IPS DF 19.7 (cell line): ENCODE measurements at regions not wholly inside any gene's neighbourhood (a gene's known extent, or its start where the extent isn't known, plus 50 kb on each side); places are given as distances from the start of the nearest gene placed in this dataset.
A peak's percentile ranks its signal among the peaks of the same experiment; 100 is the strongest.

Source experiments
- DNase-seq: peaks from one replicate; pipeline ENCODE4 v3.0.0-alpha.2; 2013; ENCODE audit warnings: low read depth, low spot score

DNA sequence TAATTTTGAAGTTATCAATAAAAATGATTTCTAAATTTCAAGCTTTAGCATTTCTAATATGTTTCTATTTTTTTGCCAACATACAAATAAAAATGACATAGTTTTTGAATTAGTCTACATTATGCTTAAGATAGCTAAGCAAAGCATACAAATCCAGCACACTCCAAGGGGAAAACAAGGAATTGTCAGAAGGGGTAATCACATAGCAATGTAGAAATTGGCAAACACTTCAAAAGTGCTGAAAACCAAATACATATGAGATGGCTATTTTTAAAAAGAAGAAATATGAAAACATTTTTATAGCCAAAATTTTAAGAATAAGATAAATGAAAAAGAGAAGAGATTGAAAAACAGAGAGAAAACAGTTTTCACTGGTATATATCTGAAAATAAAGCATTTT is 308.0 kb downstream of the SLC6A15 start:
- DNase-seq = no peak

DNA sequence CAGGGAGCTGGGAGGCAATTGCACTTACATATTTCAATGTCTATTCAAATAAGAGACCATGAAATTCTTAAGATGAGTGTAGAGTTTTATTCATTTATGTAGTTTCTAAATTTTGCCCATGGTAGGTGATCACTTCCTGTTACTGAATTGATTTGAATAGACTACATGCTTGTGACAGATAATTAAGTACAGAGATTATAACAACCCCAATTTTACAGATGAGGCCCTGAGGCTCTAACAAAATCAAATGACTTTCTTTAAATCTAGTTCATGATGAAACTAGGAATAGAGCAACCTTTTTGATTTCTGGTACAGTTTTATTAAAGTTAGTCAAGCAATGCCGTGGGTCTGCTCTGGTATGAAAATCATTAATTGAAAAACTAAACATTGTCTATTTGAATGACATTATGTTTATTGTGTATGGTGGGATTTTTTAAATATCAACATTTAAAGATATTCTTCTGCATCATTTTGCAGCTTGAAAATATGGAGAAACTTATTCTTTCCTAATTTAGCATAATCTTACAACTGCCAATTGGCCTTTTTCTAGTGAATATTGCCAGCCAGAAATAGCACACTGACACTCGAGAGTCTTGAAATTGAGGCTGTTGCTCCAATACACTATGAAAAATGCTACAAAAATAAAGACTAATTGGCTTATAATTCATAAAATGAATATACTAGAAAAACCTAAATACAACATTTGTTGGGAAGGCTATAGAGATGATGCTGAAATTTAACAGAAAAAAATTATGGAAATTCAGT is 308.9 kb downstream of the SLC6A15 start:
- no peak for DNase-seq

DNA sequence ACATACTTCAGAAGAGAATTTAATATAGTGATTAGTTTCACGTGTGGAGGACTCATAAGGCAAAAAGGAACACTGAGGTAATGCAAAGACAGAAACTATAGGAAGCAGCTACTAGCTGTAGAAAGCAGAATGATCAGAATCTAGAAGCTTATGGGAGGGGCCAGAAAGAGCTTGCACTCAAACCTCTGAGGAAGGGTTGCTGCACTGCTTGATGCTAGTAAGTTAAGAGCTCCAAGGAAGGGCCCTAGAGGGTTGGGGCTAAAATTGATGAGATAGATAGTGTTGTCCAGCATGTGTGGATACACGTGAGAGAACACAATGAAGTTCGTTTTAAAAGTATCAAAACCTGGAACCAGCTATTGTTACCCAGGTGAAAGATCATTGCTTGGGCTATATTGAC is 311.1 kb downstream of the SLC6A15 start:
- DNase-seq = no peak

DNA sequence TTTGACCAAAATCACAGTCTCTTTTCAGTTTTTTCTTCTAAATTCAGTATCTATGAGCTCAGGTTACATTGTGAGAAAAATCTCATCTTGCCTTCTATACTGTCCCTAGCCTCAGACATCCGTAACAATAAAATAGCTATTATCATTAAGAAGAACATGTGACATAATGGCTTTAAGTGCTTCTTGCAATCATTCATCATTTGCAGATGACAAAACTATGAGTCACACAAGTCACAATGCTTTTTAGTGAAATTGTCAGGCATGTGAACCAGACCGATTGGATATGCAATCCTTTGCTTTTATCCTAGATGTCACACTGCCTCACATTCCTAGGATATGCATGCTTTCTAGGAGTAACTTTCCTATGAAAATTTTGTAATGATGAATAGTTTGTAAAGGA is 313.1 kb downstream of the SLC6A15 start:
- DNase-seq = no peak

DNA sequence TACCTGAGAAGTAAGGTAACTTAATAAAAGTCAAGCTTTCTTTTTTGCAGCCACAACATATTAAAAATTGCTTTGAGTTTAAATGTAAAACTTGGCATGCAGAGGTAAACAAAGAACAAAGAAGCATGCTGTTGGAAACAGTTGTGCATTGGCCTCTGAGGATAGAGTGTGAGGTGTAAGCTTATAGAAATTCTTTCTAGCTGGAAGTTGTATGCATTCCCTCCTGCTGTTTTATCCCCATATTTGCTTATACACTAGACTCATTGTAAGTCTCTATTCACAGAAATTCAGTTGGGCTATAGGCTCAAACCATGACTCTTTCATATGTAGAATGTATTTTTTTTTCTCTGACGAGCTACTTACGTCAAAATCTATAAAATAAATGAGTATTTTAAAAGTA is 316.3 kb downstream of the SLC6A15 start:
- DNase-seq = no peak

DNA sequence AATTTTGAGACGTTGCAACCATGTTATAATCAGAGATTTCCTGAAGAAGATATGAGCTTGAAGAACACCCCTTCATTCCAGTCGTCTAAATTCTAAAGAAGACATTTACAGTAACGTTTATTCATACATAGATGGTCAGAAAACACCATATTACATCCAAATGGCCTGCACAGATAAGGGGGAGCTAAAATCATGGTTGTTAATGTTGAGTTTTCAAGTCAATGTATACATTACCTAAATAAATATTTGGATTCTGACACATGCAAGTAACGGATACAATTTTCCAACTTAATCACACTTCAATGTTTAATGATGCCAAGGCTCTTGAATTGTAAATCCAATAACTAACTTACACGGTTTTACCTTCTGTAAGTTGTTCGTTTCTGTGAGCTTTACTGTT is 318.4 kb downstream of the SLC6A15 start:
- DNase-seq = no peak

DNA sequence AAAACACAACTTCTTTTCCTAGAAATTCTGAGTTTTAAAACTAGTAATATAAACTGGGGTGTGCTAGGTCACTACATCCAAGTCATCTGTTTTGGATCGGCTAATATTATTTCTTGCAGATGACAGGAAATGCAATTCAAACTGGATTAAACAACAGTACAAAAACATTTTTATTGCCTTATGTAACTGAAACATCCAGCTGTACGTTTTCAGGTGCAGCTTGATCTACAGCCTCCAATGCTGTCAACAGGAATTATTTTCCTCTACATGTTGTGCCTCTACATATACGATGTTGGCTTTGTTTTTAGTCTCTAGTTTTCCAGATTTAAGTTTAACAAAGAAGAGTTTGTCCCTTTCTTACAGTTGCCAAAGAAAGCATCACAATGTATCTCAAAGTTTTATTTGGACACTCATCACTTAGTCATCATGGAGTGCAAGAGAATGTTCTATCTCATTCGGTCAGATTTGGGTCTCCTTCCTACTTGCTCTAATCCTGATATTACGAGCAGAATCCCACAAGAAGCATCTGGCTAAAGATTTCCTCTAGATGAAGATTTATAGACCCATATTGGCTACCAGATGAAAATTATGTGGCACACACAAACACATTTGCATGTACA is 326.7 kb downstream of the SLC6A15 start:
- DNase-seq = no peak

DNA sequence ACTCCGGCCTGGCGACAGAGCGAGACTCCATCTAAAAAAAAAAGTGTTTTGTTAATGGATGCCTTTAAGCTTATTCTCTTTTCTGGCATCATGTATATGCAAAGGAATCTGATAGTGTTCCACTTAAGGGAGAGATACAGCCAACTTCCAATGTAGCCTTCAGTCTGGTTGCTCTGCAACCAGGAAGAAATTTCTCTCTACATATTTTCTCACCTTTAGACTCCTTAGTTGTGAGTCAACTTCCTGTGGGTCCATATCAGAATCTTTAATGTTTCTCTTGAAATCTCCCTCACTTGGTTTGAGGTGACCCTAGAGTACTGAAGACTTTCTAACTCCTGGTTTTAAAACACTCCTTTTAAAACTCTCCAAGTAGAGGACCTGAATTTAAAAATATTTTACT is 340.4 kb downstream of the SLC6A15 start:
- DNase-seq = no peak

DNA sequence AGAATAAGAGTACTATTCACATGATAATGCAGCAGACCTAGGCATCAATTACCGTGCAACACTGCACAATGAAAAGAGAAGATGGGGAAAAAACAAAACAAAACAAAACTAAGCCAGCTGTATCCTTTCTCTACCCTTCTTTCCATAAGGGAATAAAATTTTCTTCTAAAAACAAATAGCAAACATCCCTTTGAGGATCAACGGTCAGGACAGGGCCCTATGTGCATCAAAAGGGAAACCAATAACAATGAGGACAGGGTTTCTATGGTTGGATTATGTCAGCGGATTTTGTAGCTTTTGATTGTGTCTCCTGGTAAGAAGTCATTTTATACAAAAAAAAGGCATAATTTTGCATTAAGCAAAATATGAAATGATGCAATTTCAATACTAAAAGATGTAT is 350.3 kb downstream of the SLC6A15 start:
- DNase-seq = no peak

DNA sequence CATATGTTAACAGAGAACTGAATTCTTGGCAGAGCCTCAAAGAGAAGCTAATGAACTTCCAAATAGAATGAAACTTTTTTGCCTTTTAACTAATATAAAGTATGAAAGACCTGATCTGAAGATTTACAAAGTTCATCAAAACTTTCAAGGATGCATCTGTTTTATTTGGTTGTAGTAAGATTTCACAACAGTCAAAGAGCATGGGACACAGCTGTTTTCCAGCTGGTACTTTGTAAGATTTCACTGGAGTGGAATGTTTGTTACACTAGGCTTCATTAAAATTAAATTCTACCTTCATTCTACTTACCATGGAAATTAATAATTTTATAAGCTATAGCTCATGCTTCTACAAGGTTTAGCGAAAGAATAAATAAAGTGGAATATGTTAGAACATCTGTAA is 351.2 kb downstream of the SLC6A15 start:
- DNase-seq = no peak

DNA sequence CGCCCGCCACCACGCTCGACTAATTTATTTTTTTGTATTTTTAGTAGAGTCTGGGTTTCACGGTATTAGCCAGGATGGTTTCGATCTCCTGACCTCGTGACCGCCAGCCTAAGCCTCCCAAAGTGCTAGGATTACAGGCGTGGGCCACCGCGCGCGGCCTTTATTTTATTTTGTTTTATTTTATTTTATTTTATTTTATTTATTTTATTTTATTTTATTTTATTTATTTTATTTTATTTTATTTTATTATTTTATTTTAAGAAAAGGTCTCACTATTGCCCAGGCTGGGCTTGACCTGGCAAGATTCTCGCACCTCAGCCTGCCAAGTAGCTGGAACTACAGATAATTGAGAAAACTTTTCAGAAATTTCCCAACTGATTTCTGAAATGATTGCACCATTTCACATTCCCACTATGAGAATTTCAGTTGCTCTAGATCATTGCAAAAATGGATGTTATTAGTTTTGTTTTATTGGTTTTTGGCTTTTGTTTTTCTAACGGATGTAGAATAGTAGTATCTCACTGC is 358.3 kb downstream of the SLC6A15 start:
- no peak for DNase-seq

DNA sequence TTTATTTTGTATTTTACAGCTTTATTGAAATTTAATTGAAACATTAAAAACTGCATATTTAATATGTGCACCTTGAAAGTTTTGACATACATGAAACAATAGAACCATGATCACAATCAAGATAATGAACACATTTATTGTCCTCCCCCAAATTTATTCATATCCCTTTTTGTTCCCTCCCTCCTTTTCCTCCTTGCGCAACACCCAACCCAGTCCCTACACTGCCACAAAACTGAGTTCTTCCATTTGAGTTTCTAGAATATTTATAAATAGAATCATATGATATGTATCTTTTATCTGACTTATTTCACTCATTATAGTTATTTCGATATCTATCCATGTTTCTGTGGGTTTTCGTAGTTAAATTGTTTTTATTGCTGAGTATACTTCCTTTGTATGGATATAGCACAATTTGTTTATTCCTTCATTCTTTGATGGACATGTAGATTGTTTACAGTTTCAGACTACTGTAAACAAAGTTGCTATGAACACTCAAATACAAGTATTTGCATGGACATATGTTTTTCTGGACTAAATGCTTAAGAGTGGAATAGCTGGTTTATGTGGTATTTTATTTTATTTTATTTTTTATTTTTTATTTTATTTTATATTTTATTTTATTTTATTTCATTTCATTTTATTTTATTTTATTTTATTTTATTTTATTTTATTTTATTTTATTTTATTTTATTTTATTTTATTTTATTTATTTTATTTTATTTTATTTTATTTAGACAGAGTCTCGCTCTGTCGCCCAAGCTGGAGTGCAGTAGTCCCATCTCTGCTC is 359.1 kb downstream of the SLC6A15 start:
- DNase-seq = no peak

DNA sequence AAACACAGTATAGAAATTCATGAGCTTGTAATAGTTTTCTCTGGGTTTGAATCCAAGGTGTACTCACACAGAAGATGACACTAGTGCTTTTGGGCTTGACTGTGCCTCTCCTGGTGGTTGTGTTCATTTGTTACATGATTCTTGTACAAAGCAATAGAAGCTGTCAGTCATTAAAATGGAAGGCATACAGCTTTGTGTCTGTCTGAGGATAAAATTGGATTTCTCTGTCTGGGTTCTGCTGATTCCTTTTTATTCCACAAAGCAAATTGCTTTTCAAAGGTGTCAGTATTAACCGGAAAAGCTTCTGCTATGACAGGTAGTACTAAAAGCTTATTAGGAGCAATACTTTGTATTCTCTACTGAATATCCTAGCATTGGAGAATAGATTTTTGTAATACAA is 361.2 kb downstream of the SLC6A15 start:
- DNase-seq = no peak

DNA sequence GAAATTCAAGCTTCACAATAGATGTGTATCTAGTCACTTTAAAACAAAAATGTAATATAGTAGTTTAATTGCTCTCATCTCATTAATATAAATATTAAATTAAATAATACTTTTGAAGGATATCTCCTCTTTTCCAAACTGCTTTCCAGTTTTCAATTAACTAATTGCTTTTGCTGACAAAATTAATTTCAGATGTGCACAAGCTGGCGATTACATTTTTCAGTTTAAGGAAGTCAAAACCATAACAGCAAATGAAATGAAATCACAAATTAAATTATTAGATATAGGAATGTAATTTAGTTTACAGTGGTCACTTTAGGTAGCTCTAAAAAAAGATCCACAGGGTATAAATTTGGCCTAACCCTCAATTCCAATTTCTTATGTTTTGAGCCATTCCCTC is 362.1 kb downstream of the SLC6A15 start:
- DNase-seq = no peak

DNA sequence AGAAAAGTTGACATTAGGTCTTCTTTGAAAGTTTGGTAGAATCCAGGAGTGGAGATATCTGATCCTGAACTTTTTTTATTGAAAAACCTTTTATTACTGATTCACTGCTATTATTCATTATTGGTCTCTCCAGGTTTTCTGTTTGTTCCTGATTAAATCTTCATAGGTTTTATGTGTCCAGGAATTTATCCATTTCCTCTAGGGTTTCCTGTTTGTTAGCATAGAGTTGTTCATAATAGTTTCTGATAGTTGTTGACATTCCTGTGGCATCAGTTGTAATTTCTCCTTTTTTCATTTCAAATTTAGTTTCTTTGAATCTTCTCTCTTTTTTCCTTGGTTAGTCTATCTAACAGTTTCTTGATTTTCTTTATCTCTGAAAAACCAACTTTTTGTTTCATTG is 370.3 kb downstream of the SLC6A15 start:
- no peak for DNase-seq

DNA sequence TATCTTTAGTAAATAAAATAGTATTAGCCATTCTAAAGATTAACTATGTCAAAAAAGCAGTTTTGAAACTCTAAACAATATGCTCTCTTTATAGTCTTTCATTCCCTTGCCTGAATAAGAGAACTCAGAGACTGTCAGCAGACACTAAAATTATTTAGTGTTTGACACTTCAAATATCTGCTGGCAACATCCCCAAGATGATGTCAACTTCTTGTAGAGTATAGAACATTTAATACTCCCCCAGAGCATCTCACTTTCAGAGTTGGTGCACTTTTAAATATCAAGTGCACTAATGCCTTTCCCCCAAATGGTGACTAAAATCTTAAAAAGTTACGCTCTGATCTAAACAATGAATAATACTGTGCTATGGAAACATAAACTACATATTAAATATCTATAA is 374.9 kb downstream of the SLC6A15 start:
- no peak for DNase-seq

DNA sequence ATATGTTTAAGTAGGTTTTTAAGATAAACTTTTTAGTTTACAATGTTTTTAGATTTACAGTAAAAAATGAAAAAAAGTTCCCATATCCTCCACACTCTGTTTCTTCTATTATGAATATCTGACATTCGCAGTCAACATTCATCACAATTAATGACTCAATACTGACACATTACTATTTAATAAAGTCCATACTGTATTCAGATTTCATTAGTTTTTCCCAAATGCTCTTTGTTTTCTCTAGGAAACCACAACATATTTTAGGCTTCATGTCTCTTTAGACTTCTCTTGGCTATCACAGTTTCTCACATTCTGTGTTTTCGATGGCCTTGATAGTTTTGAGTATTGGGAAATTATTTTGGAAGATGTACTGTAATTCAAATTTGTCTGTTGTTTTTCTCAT is 399.8 kb downstream of the SLC6A15 start:
- no peak for DNase-seq

DNA sequence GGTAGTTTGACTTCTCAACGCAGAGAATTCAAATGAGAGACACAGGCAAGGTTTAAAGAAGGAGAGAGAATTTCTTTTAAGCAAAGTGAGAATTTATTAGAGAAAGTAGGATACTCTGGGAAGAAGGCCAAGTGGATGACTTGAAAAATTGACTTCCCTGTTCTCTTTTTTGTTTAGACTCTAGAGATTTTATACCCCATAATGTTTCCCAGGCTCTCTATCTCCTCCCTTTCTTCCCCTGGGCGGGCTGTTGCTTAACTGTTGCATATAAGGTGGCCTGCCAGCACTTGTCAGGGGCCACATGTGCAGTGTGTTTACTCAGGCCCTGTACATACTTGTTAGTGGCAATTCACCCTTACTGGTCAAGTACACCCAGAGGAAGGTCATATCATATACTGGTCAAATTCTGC is 403.7 kb downstream of the SLC6A15 start:
- DNase-seq = no peak

DNA sequence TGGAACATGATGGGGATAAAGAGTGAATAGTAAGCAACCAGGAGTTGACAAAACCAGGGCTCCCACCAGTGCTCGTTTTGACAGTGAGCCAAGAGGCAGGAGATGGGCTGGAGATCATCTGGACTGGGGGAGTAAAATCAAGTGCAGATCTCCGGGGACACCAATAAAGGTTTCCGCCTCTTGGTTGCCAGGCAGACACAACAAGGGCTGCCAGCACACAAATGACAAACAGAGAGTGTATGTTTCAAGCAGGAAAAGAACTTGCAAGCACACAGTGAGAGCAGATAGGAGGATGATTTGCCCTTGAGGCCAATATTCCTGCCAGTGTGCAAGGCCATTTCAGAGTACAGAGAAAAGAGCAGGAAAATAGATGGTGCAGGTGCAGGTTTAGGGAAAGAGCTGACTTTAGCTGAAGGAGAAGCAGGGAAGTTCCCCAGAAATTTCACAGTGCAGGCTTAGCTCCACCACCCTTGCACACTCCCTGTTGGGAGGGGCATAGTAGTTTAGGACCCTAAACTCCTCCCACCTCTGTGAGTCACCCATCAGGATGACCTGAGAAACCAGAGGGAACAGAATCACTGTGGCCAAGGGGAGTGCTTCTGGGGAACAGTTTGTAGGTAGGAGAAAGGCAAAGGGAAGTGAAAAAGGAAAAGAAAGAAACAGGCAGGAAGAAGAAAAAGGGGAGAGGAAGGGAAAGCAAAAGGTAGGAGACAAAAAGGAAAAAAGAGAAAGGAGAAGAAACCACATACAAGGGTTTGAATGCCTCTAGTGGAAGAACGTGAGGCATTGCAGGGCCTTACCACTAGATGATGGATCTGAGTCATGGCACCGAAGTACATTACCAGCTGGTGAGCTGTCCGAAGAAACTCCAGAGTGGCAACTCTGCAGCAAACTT is 404.4 kb downstream of the SLC6A15 start:
- DNase-seq = peak; percentile 38

DNA sequence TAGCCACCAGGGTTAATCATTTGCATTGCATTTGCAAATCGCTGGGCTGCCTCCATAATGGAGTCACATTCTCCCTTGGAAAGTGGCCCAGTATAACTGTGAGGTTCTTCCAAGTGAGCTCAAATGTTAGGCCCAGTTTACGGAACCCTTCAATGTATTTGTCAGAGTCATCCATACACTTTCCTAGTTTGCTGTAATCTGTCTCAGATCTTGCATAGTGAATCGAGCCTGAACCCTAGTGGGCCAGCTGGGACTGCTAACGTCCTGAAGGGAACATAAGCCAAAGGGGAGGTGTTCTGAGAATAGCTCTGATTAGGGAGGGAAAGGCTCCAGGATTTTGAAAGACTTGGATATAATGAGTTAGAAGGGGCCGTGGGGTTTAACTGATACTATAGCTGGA is 406.3 kb downstream of the SLC6A15 start:
- DNase-seq = no peak

DNA sequence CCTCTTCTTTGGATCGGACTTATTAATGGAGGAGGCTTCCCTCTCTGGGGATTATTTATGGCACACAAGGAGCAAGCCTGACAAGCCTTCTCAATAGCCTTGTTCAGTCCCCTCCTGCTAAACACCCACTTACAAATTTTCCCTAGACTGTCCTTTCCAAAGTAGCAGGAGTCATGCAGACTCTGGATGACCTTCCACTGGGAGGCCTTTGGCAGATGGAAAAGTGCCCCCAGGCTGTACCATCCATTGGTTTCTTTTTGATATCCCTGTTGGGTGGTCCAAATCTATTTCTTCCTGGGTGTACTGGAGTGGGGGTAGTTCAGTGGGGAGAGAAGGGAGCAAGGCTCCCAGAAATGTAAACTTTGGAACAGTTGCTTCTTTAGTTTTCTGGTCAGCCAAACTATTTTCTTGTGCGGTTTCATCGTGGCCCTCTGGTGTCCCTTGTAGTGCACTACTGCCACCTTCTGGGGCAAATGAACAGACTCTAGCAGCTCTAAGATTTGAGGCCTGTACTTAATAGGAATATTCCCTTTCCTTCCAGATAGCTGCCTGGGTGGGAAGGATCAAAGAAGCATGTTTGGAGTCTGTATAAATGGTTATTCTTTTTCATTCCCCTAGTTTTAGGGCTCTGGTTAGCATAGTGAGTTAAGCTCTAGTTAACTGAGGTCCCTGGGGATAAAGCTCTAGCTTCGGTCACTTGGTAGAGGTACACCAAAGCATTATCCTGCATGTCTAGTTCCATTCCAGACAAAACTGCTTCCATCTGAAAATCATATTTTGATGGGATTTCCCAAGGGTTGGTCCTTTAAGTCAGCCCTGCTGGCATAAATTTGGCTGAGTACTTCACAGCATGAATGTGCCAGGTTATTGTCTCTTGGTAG is 409.5 kb downstream of the SLC6A15 start:
- DNase-seq = no peak
